Body of pancreas (tissue), 4 donors: ENCODE measurements at regions not wholly inside any gene's neighbourhood (a gene's known extent, or its start where the extent isn't known, plus 50 kb on each side); places are given as distances from the start of the nearest gene placed in this dataset.

Experiments used
- POLR2A ChIP-seq, 3 donors: fragments of 450-650 bp; IDR thresholded peaks; one replicate each; pipeline ENCODE4 v1.6.1; 2016; ENCODE audit warnings: antibody characterized with exemption in 3 of 3, mild to moderate bottlenecking in 2 of 3
- TF ChIP-seq, protein P1 (sequence below), 7 experiments: fragments of 450-650 bp in 4 of 7; fragments of 200-600 bp in 3 of 7; sonication (generic) in 3 of 7; IDR thresholded peaks; one replicate each; pipeline ENCODE4 v1.5.1; 2016 to 2019; ENCODE audit warnings: antibody characterized with exemption in 7 of 7

- TF ChIP-seq, protein P1, sequence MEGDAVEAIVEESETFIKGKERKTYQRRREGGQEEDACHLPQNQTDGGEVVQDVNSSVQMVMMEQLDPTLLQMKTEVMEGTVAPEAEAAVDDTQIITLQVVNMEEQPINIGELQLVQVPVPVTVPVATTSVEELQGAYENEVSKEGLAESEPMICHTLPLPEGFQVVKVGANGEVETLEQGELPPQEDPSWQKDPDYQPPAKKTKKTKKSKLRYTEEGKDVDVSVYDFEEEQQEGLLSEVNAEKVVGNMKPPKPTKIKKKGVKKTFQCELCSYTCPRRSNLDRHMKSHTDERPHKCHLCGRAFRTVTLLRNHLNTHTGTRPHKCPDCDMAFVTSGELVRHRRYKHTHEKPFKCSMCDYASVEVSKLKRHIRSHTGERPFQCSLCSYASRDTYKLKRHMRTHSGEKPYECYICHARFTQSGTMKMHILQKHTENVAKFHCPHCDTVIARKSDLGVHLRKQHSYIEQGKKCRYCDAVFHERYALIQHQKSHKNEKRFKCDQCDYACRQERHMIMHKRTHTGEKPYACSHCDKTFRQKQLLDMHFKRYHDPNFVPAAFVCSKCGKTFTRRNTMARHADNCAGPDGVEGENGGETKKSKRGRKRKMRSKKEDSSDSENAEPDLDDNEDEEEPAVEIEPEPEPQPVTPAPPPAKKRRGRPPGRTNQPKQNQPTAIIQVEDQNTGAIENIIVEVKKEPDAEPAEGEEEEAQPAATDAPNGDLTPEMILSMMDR (IDR thresholded peaks at IDR 0.05) = no peak
- TF ChIP-seq POLR2A (IDR thresholded peaks at IDR 0.05) = no peak
Measured at GRCh38 chrX:131917588-131917987, 105.5 kb upstream of the STK26 start.
